Activated CD4-positive, alpha-beta T cell treated with anti-CD3 and anti-CD28 coated beads for 1 hour (primary cell): ENCODE measurements at regions not wholly inside any gene's neighbourhood (a gene's known extent, or its start where the extent isn't known, plus 50 kb on each side); places are given as distances from the start of the nearest gene placed in this dataset.
"Not testable (repeated sequence)": the region's sequence is repeated elsewhere in the genome, so short reads cannot be mapped to it uniquely, and the experiment has no call there.

Experiments
- DNase-seq: peaks from one replicate; pipeline ENCODE4 v3.0.0-alpha.2; 2020

- DNase-seq, result no peak
Observed at GRCh38 chr2:231644426-231644825, 51.8 kb downstream of the TEX44 start.

GRCh38 chr2:231646476-231646875 lies 53.8 kb downstream of the TEX44 start:
- DNase-seq, result no peak

- DNase-seq, result peak; percentile 34
Observed at GRCh38 chr2:231648579-231649174, 56.0 kb downstream of the TEX44 start.

- not testable (repeated sequence) for DNase-seq
Observed at GRCh38 chr2:231651561-231651960, 56.8 kb upstream of the PTMA start.

GRCh38 chr2:231655488-231655887 lies 52.8 kb upstream of the PTMA start:
- DNase-seq, result no peak

GRCh38 chr2:231655894-231656293 lies 52.4 kb upstream of the PTMA start:
- no peak for DNase-seq
